Esophagus squamous epithelium (tissue), 4 donors: ENCODE measurements at regions not wholly inside any gene's neighbourhood (a gene's known extent, or its start where the extent isn't known, plus 50 kb on each side); places are given as distances from the start of the nearest gene placed in this dataset.

Experiments used
- CTCF ChIP-seq, 6 experiments: fragments of 450-650 bp in 4 of 6; fragments of 200-600 bp in 2 of 6; sonication (generic) in 2 of 6; IDR thresholded peaks; one replicate each; pipeline ENCODE4 v1.5.1; 2016 to 2019; ENCODE audit warnings: antibody characterized with exemption in 6 of 6, mild to moderate bottlenecking in 4 of 6, moderate library complexity in 4 of 6
- POLR2A ChIP-seq, 4 donors: fragments of 450-650 bp; IDR thresholded peaks; one replicate each; pipeline ENCODE4 v1.6.1; 2017; ENCODE audit warnings: antibody characterized with exemption in 4 of 4, mild to moderate bottlenecking in 4 of 4, moderate library complexity in 3 of 4

DNA sequence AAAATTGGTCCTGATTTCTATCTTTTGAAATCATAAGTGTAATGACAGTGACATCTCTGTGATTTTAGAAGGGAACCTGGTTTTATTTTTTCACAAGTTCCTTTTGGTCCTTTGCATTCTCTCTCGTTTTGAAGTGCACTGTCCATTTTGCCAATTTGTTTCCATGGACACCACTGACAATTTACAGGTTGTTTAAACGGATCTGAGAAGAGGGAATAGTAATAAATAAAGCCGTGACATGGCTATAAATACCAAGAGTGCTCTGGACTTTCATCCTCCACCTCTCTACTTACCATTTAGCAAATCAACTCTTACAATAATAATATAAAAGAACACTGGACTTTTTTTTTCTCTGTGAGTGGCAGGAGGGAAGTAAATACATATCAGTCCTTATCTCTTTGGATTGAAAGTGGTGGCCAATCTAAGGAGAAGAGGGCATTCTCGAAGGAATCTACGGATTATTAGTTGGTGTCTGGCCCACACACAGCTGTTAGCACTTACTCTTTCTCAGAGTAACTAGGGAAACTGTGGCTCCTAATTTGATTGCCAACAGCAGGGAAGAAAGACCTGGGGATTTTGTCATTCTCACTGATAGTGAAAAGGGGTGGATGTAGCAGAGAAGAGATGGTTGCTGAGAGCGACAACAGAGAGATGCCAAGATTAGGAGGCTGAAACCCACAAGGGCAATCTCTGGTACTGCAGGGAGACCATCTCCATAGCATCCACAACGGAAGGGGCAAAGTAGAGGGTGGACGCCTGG is 108.7 kb upstream of the FSHR start:
- no peak for TF ChIP-seq POLR2A (IDR thresholded peaks at IDR 0.05)
- no peak for TF ChIP-seq CTCF (IDR thresholded peaks at IDR 0.05)
